Thymus (tissue), 11 donors: ENCODE measurements at regions not wholly inside any gene's neighbourhood (a gene's known extent, or its start where the extent isn't known, plus 50 kb on each side); places are given as distances from the start of the nearest gene placed in this dataset.
"Not testable (repeated sequence)": the region's sequence is repeated elsewhere in the genome, so short reads cannot be mapped to it uniquely, and the experiment has no call there.

ENCODE experiments used
- DNase-seq, 9 donors: peaks; one replicate each; pipeline ENCODE4 v3.0.0-alpha.2; 2013; ENCODE audit warnings: low spot score in 9 of 9, low read depth in 6 of 9, missing footprints in 1 of 9
- H3K27ac ChIP-seq, 2 donors: one replicate each; pipeline ENCODE4 v1.5.1; 2013; ENCODE audit warnings: control low read depth in 1 of 2, low read depth in 1 of 2, low read length in 1 of 2, mild to moderate bottlenecking in 1 of 2, moderate library complexity in 1 of 2
- H3K27me3 ChIP-seq, 2 donors: one replicate each; pipeline ENCODE4 v1.5.1; 2013; ENCODE audit warnings: low read length in 1 of 2; ENCODE audit not compliant: control insufficient read depth in 2 of 2, insufficient read depth in 1 of 2
- H3K36me3 ChIP-seq, 2 donors: one replicate each; pipeline ENCODE4 v1.5.1; 2013; ENCODE audit warnings: low read length in 1 of 2, mild to moderate bottlenecking in 1 of 2, moderate library complexity in 1 of 2; ENCODE audit not compliant: control insufficient read depth in 2 of 2, insufficient read depth in 2 of 2
- H3K4me1 ChIP-seq, 2 donors: one replicate each; pipeline ENCODE4 v1.5.1; 2013; ENCODE audit warnings: low read length in 2 of 2; ENCODE audit not compliant: control insufficient read depth in 2 of 2, insufficient read depth in 2 of 2
- H3K4me3 ChIP-seq, 2 donors: one replicate each; pipeline ENCODE4 v1.5.1; 2013; ENCODE audit warnings: low read length in 2 of 2, control low read depth in 1 of 2, mild to moderate bottlenecking in 1 of 2
- H3K9me3 ChIP-seq, 2 donors: one replicate each; pipeline ENCODE4 v1.5.1; 2013; ENCODE audit warnings: low read length in 1 of 2, mild to moderate bottlenecking in 1 of 2; ENCODE audit not compliant: control insufficient read depth in 2 of 2, insufficient read depth in 1 of 2
- WGBS: extraction: QIAGEN DNeasy Blood & Tissue Kit; methylation state at CpG from one replicate; pipeline ENCODE4 v1.1.7; 2013; 5-methylcytosine and 5-hydroxymethylcytosine counted together
- donor health status: healthy.

DNA sequence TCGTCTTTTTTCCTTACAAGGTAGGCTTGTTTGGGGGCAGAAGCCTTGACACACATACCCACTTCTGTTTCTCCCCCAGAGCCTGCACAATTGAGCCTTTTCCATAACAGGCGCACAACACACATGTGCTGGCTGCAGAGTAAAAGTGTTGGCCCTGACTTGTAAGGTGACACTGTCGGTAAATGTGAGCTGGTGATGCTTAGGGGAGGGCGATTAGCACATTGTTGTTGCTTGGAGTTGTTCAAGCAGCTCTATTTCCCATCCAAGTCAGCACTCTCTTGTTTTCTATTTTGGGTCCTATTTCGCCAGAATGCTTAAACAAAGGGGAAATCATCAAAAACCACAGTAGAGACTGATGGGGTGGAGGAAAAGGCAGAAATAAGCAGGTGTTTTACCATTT is 51.9 kb upstream of the PTPRJ start:
- Histone ChIP-seq H3K27ac (peak overlapping the region; percentile 58 to 80), H3K36me3 (no peaks in the 10 kb centered on the region), H3K9me3 (no peaks in the 10 kb centered on the region), H3K4me3 (no peak overlapping the region), H3K27me3 (no peaks in the 10 kb centered on the region), H3K4me1 (peaks cover 7 to 17% of the 10 kb centered on the region in 2 donors)
- WGBS, result 18% methylated on average over 5 of the region's 5 CpGs
- DNase-seq, result peak in 2 of 9 donors; percentile 31 to 65

DNA sequence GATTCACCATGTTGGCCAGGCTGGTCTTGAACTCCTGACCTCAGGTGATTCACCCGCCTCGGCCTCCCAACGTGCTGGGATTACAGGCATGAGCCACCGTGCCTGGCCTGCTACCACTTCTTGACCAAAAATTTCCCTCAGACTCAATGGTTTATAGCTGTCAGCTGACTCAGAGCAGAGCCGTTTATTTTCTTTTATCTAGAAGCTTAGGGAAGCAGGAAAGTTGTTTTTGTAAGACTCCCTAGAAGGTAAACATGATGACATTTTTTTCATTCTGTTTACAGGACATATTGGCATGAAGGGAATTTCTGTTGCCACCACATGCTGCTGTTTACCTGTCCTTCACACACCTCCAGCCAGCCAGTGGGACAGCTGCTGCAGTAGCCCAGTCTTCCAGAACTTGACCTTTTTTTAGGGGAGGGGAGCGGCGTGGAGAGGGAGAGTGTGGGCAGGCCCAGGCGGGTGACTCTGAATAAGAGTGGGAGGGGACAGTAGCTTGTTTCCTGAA is 56.1 kb upstream of the PTPRJ start:
- Histone ChIP-seq H3K9me3 (peaks cover 0 to 3% of the 10 kb centered on the region in 2 donors), H3K27me3 (no peaks in the 10 kb centered on the region), H3K27ac (peak overlapping the region in 1 of 2 donors; percentile 42), H3K4me3 (no peak overlapping the region), H3K36me3 (no peaks in the 10 kb centered on the region), H3K4me1 (peaks cover 39 to 52% of the 10 kb centered on the region in 2 donors)
- no peak for DNase-seq
- 64% methylated on average over 8 of the region's 8 CpGs for WGBS

DNA sequence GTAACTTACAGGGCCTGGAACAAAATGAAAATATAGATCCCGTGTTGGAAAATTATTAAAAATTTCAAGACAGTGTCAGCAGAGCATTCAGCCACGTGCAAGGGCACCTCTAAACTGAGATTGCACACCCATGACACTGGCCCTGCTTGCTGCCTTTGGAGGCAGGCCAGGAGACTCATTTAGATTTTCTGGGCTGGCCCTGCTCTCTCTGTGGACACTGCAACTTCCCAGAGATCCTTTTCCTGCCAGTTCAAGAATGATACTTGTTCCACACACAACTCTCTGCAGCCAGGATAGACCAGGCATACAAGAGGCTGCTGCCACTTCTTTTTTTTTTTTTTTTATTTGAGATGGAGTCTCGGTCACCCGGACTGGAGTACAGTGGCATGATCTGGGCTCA is 56.7 kb upstream of the PTPRJ start:
- Histone ChIP-seq H3K9me3 (peaks cover 0 to 3% of the 10 kb centered on the region in 2 donors), H3K36me3 (no peaks in the 10 kb centered on the region), H3K4me3 (no peak overlapping the region), H3K4me1 (peaks cover 45 to 58% of the 10 kb centered on the region in 2 donors), H3K27me3 (no peaks in the 10 kb centered on the region), H3K27ac (no peak overlapping the region)
- 69% methylated on average over 4 of the region's 4 CpGs for WGBS
- no peak for DNase-seq

DNA sequence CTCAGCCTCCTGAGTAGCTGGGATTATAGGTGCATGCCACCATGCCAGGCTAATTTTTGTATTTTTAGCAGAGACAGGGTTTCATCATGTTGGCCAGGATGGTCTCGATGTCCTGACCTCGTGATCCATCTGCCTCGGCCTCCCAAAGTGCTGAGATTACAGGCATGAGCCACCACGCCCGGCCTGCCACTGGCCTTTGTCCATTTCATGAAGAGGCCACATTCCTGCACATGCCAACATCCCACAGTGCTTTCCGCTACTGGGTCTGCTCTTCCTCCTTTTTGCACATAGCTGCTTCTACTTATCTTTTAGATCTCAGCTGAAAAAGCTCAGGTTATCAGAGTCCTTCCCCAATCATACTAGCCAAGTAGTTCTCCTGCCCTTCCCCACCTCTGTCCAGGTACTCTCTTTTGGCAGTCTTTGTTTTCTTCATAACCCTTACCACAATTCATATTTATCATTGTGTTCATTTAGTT is 59.2 kb upstream of the PTPRJ start:
- H3K4me1 ChIP-seq, result peaks cover 62 to 71% of the 10 kb centered on the region in 2 donors
- H3K9me3 ChIP-seq, DNase-seq, H3K27me3 ChIP-seq, H3K36me3 ChIP-seq, H3K4me3 ChIP-seq: not testable (repeated sequence)
- 97% methylated on average over 6 of the region's 6 CpGs for WGBS
- peak overlapping the region; percentile 31 to 95 for H3K27ac ChIP-seq

DNA sequence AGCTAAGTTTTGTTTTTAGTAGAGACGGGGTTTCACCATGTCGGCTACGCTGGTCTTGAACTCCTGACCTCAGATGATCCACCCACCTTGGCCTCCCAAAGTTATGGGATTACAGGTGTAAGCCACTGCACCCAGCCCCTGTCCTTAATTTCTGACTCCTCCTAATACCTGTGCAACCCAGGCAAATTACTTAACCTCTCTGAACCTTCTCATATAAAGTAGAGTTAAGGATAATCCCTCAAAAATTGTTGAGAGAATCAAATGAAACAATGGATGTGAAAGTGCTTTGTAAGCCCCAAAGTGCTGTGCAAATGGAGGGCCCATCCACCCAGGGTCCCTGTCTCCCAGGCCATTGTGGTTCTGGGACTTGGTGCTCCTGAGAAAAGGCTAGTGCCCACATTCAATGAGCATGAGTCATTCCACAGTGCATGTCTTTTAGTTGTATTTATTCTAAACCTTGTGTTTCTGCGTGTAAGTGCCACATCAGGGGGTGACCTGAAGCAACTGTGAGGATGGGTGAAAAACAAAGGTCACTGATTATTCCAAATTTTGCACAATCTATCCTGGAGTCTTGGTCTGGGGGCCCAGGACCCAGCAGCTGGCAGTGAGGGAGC is 61.4 kb upstream of the PTPRJ start:
- DNase-seq, result no peak
- WGBS, result 94% methylated on average over 4 of the region's 4 CpGs
- H3K4me3 ChIP-seq, result no peak overlapping the region
- H3K4me1 ChIP-seq, result peaks cover 74 to 81% of the 10 kb centered on the region in 2 donors
- H3K27ac ChIP-seq, result peak overlapping the region; percentile 91 to 95
- H3K9me3 ChIP-seq, result peaks cover 0 to 3% of the 10 kb centered on the region in 2 donors
- no peaks in the 10 kb centered on the region for H3K36me3 ChIP-seq
- no peaks in the 10 kb centered on the region for H3K27me3 ChIP-seq

DNA sequence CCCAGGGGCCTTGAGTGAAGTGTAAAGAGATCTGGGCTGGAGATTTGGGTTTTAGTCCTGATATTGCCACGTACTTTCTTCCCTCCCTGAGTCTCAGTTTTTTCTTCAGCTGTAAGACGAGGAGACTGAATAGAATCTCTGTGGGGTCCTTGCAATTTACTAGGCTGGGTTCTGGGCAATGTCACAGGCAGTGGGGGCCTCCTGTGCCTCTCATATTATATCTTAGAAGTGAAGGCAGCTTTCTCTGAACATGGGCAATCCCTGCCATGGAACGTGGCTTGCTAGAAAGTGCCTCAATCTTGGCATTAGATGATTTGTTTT is 62.0 kb upstream of the PTPRJ start:
- WGBS, result 8% methylated on average over 3 of the region's 3 CpGs

DNA sequence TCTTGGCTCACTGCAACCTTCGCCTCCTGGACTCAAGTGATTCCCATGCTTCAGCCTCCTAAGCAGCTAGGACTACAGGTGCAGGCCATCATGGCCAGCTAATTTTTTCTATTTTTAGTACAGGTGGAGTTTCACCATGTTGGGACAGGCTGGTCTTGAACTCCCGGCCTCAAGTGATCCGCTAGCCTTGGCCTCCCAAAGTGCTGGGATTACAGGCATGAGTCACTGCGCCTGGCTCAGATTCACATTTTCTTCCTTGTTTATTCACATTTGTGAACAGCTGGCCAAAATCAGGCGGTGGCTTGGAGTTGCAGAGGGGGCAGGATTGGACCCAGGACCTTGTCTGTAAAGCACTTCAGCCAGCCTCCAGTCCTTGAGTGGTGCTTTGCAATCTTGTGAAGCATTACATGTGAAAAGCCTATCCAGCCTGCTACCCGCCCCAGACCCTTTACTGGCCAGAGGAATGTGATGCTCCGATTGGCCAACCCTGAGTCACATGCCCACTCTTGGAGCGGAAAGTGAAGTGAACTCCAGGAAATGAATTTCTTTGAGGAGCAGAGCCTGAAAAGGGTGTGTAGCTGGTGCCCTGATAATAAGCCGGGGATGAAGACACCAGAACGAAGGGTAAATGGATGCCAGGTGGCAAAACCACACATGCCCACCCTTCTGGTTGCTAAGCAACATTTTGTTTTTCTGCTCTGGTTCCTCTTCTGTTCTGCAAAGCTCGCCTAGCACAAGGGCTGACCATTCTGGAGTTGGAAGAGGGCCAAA is 62.6 kb upstream of the PTPRJ start:
- no peaks in the 10 kb centered on the region for H3K27me3 ChIP-seq
- peak overlapping the region in 1 of 2 donors; percentile 30 for H3K4me3 ChIP-seq
- WGBS, result 47% methylated on average over 11 of the region's 11 CpGs
- H3K36me3 ChIP-seq, result no peaks in the 10 kb centered on the region
- peak overlapping the region; percentile 91 to 95 for H3K27ac ChIP-seq
- peaks cover 0 to 3% of the 10 kb centered on the region in 2 donors for H3K9me3 ChIP-seq
- DNase-seq, result peak in 6 of 9 donors; percentile 56 to 86 (median 66)
- H3K4me1 ChIP-seq, result peaks cover 74 to 80% of the 10 kb centered on the region in 2 donors

More for the DNA sequence above, 62.0 kb upstream of the PTPRJ start:
- Histone ChIP-seq H3K9me3 (peaks cover 0 to 3% of the 10 kb centered on the region in 2 donors), H3K27me3 (no peaks in the 10 kb centered on the region), H3K4me1 (peaks cover 74 to 84% of the 10 kb centered on the region in 2 donors), H3K27ac (peak overlapping the region; percentile 91 to 95), H3K4me3 (peak overlapping the region in 1 of 2 donors; percentile 30), H3K36me3 (no peaks in the 10 kb centered on the region)
- DNase-seq, result no peak

DNA sequence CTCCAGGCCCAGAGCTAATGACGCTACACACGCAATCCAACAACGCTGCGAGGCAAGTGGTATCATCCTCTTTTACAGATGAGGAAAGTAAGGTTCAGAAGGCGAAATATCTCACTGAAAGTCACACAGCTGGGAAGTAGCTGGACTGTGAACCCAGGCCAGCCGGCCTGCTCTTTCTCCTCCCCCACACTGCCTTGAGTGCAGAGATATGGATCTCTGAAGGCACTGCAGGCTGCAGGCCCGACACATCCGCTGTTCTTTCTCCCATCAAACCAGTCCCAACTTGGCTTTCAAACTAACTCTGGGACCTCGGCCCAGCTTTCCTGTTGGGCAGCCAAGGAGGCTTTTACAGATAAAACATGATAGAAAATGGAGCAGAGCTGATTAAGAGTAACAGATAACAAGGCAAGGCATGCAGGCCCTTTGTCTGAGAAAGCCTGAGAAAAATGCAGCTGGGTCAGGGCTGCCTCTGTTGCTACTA is 64.0 kb upstream of the PTPRJ start:
- Histone ChIP-seq H3K9me3 (peaks cover 0 to 1% of the 10 kb centered on the region in 2 donors), H3K4me3 (no peak overlapping the region), H3K27me3 (no peaks in the 10 kb centered on the region), H3K36me3 (no peaks in the 10 kb centered on the region), H3K4me1 (peaks cover 63 to 70% of the 10 kb centered on the region in 2 donors), H3K27ac (peak overlapping the region; percentile 77 to 82)
- DNase-seq, result peak in 1 of 9 donors; percentile 50
- WGBS, result 91% methylated on average over 9 of the region's 9 CpGs

DNA sequence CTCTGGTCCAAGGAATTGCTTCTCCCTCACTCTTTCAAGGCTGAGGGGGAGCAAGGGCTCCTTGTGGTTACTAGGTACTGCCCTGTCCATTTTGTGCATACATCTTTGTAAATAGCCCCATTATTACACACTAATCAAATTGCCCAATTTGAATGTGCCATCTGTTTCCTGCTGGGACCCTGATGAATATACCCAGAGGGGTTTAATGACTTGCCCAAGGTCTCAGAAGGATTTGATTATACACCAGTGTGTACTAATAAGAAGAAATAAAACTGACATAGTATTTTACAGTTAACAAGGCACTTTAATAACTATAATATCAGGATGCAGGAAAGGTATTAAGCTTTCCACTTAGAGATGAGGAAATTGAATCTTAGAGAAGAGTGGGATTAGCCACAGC is 64.6 kb upstream of the PTPRJ start:
- H3K4me1 ChIP-seq, result peaks cover 57 to 64% of the 10 kb centered on the region in 2 donors

More for the DNA sequence above, 64.6 kb upstream of the PTPRJ start:
- Histone ChIP-seq H3K4me3 (no peak overlapping the region), H3K27me3 (no peaks in the 10 kb centered on the region), H3K9me3 (no peaks in the 10 kb centered on the region), H3K36me3 (no peaks in the 10 kb centered on the region), H3K27ac (peak overlapping the region; percentile 31 to 82)
- no peak for DNase-seq
